ENCODE measurements at regions not wholly inside any gene's neighbourhood (a gene's known extent, or its start where the extent isn't known, plus 50 kb on each side); places are given as distances from the start of the nearest gene placed in this dataset.
"Not testable (repeated sequence)": the region's sequence is repeated elsewhere in the genome, so short reads cannot be mapped to it uniquely, and the experiment has no call there.

DNA sequence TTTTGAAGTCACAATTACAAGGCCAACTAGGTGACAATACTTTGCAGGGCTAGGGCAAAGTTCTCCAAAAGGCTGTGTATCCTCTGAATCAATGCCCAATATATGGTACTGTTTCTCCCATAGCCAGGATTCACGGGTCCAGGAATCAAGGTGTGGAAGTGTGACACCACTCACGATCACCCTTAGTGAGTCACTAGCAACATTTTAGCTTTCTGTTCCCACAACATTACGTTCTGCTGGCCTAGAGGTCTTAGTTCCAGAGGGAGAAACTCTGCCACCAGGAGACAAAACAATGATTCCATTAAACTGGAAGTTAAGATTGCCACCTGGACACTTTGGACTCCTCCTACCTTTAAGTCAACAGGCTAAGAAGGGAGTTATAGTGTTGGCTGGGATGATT lies 88.5 kb upstream of the RANBP6 start:
- not testable (repeated sequence) for DNase-seq

DNA sequence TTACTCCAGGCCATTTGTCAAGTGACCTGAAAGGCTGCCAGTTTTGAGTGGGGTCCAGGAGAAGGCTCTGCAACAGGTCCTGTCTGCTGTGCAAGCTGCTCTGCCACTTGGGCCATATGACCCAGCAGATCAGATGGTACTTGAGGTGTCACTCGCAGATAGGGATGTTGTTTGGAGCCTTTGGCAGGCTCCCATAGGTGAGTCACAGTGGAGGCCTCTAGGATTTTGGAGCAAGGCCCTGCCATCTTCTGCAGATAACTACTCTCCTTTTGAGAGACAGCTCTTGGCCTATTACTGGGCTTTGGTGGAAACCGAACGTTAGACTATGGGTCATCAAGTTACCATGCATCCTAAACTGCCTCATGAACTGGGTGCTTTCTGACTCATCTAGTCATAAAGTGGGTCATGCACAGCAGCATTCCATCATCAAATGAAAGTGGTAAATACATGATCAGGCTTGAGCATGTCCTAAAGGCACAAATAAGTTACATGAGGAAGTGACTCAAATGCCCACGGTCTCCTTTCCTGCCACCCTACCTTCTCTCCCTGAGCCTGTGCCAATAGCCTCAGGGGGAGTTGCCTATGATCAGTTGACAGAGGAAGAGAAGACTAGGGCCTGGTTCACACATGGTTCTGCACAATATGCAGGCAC lies 87.0 kb upstream of the RANBP6 start:
- not testable (repeated sequence) for DNase-seq

DNA sequence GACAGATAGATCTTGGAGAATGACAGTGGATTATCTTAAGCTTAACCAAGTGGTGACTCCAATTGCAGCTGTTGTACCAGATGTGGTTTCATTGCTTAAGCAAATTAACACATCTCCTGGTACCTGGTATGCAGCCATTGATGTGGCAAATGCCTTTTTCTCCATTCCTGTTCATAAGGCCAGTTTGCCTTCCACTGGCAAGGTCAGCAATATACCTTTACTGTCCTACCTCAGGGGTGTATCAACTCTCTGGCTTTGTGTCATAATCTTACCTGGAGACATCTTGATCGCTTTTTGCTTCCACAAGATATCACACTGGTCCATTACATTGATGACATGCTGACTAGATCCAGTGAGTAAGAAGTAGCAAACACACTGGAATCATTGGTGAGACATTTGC lies 86.3 kb upstream of the RANBP6 start:
- DNase-seq: not testable (repeated sequence)

DNA sequence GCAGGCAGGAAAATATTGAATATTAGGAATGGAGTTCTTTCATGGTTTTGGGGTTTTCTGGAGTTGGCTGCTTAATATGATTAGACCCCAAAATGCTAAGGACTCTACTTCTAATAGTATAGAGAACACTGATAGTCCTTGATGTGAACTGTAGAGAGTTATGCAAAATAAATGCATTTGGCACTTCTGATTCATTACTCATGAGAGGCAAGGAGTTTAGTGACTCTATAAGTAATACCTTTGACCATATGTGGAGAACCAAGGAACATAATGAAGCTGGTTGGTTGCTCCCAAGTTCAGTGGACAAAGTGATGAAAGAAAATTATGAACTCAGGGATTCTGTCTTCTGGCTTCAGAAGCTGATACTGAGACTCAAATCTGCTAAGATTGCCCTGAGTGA lies 83.9 kb upstream of the RANBP6 start:
- DNase-seq: not testable (repeated sequence)

DNA sequence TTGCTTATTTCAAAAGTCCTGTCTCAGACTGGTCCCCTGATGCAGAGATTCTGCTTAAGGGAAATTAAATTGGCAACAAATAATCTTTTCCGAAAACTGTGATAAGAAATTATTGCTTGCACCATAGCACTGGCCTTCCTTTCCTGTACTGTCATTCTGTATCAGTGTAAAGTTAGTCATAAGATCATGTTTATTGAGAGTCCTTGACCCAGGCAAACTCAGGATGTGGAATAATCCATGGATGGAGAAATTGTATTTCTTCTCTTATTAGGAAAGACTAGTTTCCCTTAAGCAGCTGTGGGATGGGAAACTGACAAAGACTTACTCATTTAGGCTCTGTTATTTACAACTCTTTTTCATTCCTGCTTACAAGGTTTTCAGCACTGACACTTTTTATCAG lies 83.0 kb upstream of the RANBP6 start:
- DNase-seq: no peak

DNA sequence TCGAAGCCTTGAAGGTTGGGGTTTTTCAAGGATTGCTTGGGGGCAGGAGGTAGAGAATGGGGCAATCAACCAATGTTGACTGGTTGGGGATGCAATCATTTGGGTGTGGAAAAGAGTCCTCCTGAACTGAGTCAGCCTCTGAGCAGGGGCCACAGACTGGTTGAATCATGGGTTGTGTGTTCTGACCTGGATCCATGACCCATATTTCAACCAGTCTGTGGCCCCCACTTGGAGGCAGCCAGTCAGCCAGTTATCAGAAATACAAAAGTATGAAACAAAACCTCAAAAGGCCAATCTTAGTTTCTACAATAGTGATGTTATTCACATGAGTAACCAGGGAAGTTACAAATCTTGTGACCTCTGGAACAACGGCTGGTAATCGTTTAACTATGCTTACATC lies 81.4 kb upstream of the RANBP6 start:
- peak; percentile 12 for DNase-seq

DNA sequence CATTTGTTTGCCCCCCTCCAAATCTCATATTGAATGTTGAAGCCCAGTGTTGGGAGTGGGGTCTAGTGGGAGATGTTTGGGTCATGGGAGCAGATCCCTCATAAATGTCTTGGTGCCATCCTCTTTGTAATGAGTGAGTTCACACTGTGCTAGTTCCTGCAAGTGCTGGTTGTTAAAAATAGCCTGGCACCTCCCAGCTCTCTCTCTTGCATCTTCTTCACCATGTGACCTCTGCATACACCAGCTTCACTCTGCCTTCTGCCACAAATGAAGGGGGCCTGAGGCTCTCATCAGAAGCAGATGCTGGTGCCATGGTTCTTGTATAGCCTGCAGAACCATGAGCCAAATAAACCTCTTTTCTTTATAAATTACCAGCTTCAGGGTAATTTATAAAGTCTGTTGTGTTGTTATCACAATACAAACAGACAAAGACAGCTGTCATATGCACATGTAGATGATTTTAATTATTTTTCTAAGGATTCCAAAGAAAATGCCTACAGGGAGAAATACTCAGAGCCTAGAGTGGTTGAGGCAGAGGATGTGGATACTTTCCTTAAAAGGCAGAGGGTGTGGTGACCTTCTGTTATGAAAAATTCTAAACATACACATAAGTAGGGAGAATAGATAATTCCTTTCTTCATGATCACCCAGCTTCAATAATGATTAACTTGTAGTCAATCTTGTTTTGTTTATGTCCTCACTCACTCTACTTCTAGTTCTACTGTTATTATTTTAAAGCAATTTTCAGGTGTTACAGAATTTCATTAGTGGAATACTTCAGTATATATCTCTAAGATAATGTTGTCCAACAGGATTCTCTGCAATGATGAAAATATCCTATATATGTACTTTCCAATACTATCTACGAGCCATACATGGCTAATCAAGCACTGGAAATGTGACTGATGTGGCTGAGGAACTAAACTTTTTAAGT lies 75.1 kb upstream of the RANBP6 start:
- no peak for DNase-seq

DNA sequence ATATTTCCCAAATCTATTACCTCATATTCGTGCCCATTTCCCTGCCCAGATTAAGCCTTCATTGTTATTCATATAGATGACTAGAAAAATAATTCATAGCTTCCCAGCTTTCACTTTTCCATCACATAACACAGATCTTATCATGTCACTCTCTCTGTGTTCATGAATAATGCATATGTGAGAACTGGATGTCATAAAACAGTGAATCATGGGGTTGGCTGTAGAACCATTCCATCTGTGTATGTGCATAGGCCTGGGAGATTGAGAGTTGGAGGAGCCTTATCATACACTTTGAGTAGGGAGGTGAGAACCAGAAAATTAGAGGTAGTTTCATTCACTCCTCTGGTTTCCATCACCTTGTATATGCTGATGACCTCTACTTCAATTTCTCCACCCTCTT lies 73.9 kb upstream of the RANBP6 start:
- no peak for DNase-seq

DNA sequence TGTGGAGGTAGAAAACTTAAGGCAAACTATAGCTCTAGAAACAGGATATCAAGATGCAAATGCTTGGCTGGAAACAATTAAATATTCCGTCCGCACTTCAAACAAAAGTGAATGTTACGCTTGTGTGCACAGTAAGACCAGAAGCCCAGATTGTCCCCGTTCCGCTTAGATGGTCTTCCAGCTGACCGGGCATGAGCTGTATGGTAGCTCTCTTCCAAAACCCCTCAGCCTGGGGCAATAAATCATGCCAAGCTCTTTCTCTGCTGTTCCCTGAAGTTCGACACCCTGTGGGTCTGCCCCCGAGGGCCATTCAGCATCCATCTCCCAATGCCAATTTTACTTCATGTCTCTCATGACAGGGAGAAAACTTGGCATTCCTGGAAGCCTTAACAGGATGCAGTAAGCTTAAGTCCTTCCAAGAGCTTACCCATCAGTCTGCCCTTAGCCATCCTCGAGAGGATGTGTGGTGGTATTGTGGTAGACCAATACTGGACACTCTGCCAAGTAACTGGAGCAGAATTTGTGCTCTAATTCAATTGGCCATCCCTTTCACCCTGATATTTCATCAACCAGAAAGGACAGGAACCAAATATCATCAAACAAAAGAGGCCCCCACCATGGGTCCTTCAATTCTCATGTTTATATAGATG lies 70.7 kb upstream of the RANBP6 start:
- no peak for DNase-seq

DNA sequence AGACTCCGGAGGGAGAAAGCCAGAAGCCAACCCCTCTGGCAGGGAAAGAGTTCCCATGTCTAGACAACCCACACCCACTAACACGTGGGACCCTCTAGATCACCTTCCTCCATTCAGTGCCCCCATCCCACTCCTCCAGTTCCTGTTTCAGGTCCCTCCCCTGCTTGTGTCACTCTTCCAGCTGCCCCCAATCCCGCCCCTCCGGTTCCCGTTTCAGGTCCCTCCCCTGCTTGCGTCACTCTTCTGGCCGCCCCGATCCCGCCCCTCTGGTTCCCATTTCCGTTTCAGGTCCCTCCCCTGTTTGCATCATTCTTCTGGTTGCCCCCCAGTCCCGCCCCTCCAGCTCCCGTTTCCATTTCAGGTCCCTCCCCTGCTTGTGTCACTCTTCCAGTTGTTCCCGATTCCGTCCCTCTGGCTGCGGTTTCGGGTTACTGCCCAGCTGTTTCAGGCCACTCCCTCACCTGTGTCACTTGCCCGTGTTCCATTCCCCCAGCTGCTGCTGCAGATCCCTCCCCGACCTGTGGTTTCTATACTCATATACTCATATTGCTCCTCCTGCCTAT lies 64.8 kb upstream of the RANBP6 start:
- peak; percentile 91 for DNase-seq

DNA sequence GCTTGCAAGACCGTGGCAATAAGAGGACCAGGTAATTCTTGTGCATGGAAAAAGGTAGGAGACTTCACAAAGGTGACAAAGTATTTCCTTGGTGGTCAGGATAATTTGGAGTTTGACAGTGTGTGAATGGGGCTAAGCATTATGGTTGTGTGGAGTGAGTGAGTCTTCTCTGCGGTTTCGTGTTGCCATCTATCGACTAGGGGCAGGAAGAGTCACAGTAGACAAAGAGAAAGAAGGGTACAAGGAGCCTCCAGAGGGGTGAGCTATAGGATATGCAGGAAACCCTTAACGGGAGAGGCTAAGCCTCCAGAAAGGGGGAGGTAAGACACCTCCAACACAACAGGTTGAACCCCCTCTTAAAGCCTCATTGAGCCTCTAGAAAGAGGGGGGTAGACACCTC lies 64.0 kb upstream of the RANBP6 start:
- no peak for DNase-seq

DNA sequence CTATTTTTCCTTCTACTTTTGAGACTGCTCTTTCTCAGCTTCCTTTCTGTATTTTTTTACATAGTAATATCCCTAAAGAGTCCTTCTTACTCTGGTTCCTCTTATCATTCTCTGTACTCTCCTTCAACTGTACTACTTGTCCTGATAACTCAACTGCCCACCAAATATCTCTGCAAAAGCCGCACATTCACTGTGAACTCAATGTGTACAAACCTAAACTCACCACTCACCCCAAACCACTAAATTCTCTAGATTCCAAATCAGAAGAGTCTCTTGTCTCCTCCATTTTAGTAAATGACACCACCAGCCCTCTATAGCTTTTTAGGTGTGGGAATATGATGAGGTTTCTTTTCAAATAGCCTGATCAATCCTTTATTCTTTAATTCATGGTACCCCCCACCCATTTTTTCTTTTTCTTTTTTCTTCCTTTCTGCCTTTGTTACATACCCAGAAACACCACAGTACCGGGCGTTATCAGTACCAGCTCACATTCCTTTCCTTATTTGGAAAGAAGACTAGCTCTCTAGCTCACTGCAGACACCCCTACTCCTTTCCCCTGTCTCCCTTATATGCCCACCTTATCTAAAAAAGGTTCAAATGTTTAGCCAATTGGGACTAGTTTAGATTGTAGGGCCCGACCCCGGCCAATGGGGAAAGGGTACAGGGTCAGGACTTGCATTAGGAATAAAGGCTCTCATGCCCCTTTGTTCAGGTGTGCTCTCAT lies 63.1 kb upstream of the RANBP6 start:
- DNase-seq: peak; percentile 2

DNA sequence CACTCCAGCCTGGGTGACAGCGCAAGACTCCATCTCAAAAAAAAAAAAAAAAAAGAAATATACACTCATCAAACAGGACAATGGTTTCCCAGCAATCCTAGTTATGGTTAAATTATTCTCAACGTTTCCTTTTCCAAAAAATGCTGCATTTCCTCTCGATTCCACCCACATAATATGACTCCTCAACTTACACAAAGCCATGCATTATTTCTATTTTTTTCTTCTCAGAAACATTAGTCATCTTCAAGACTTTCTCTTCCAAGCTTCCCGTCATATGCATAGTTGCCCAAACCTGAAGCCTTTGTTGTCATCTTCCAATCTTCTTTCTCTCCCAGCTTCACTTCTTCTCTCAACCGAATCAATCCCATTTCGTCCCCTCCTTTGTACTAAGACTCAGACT lies 61.4 kb upstream of the RANBP6 start:
- no peak for DNase-seq

DNA sequence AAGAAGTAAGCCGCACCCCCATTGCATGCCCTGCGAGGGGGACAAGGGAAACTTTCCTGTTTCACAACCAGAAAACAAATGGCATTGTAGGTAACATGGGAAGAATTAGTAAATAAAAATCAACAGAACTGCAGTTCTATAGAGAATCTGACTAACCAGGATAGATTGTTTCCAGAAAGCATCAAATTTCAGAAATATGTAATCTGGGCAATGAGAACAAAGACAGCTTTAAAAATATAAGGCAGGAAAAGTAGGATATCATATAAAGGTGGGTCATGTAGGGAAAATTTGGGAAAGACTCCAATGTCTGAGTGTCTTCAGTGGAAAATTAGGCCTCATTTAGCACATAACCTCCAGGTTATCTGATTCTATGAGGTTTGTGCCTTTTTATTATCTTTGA lies 58.3 kb upstream of the RANBP6 start:
- DNase-seq: no peak

DNA sequence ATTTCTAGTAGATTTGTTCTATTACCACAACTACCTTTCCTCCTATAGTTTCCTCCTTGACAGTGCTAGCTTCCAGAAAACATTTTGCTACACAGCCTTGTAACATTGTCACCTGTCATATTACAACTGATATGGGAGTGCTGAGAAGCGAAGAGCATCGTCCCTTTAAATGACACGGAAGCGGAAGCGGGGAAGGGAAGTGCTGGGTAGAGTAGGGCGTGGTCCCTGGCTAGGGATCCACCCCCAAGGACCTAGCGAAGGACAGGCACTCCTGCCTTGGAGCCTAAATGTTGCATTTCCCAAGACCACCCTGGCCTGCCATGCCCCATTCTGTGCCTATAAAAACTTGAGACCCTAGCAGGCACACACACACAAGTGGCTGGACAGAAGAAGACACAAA lies 57.4 kb upstream of the RANBP6 start:
- no peak for DNase-seq

DNA sequence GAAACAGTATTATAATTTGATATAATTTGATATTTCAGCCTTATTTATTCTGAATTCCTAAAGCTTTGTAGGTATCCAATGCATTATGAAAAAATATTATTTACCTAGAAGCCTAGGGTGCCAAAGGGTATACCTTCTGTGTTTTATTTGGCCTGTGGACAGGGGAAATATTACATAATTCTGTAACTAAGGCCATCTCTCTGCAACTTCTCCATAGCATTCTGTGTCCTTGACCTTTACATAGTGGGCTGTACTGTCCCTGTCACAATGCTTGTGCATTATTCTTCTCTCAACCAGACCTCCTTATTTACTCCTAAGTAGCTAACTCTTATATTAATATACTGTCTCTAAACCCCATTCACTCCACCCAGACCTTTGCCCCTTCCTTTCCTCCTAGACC lies 57.0 kb upstream of the RANBP6 start:
- DNase-seq: no peak

DNA sequence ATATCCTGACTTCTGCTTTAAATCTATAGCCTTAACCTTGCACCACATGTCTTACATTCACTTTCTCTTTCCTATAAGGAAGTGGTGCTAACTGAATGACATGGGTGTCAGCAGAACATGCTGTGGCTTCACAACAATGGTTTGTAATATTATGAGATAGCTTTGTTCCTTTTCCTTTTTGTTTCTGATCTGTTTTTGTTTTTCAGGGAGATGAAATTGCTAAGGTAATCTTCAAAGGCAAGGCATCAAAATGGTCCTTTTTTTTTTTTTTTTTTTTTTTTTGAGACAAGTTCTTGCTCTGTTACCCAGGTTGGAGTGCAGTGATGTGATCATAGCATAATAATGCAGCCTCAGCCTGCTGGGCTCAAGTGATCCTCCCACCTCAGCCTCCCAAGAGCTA lies 53.6 kb upstream of the RANBP6 start:
- DNase-seq: no peak

DNA sequence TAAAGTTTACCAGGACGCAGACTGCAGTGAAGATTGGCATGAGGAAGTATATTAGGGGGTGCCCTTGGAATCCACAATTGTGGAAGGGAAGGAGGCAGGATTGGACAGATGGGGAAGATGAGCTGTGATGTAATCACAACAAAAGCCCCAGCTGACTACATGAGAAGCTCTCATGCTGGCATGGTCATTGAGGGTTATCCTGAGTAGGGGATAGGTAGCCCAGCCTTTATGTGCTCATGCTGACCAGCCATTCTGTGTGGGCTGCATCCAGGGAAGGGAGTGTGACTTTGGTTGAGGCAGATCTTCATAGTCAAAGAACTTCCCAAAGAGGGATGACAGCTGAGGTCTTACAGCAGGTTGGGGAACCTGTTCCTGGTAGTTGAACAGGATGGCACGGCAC lies 52.0 kb upstream of the RANBP6 start:
- DNase-seq: no peak
